ENCODE measurements at regions not wholly inside any gene's neighbourhood (a gene's known extent, or its start where the extent isn't known, plus 50 kb on each side); places are given as distances from the start of the nearest gene placed in this dataset.

GRCh38 chr12:124437617-124438436, 129.6 kb downstream of the NCOR2 start:
- intact Hi-C loops (cut with DNase I): no loop called here
- Histone ChIP-seq H3K36me3 (replicated peaks in 1 of 2; ENCODE audit: insufficient read depth in 1 of 2, low read depth in 2 of 2) (no peaks in the 10 kb centered on the region), H3K27ac (no peak overlapping the region), H3K27me3 (no peaks in the 10 kb centered on the region), H3K4me3 (no peak overlapping the region), H3K4me1 (no peaks in the 10 kb centered on the region), H3K9me3 (no peaks in the 10 kb centered on the region)
- WGBS, 2 donors: 80 to 83% methylated on average over 5 to 32 of the region's 36 CpGs
- DNase-seq: no peak
- no peak for TF ChIP-seq CTCF (IDR thresholded peaks at IDR 0.05)
- TF ChIP-seq POLR2A (IDR thresholded peaks at IDR 0.05): no peak
- no peak for ATAC-seq

GRCh38 chr12:124437121-124437520, 130.3 kb downstream of the NCOR2 start:
- H3K27ac ChIP-seq: no peak overlapping the region
- TF ChIP-seq POLR2A (IDR thresholded peaks at IDR 0.05): no peak
- TF ChIP-seq CTCF (IDR thresholded peaks at IDR 0.05): no peak

GRCh38 chr12:124436366-124436765, 131.0 kb downstream of the NCOR2 start:
- H3K4me3 ChIP-seq: no peak overlapping the region
- no peak overlapping the region for H3K27ac ChIP-seq
- ATAC-seq (no peak), DNase-seq (no peak)
- no peaks in the 10 kb centered on the region for H3K27me3 ChIP-seq
- TF ChIP-seq POLR2A (IDR thresholded peaks at IDR 0.05) (no peak), CTCF (IDR thresholded peaks at IDR 0.05) (no peak)
- WGBS, 2 donors: 85 to 88% methylated on average over 8 of the region's 8 CpGs
- H3K36me3 ChIP-seq (replicated peaks in 1 of 2; ENCODE audit: insufficient read depth in 1 of 2, low read depth in 2 of 2): no peaks in the 10 kb centered on the region
- intact Hi-C loops (cut with DNase I): no loop called here
- no peaks in the 10 kb centered on the region for H3K9me3 ChIP-seq
- H3K4me1 ChIP-seq: no peaks in the 10 kb centered on the region

More at GRCh38 chr12:124437121-124437520, 130.3 kb downstream of the NCOR2 start:
- no peak for ATAC-seq
- intact Hi-C loops (cut with DNase I): no loop called here
- H3K27me3 ChIP-seq: no peaks in the 10 kb centered on the region
- no peaks in the 10 kb centered on the region for H3K4me1 ChIP-seq
- H3K36me3 ChIP-seq (replicated peaks in 1 of 2; ENCODE audit: insufficient read depth in 1 of 2, low read depth in 2 of 2): no peaks in the 10 kb centered on the region
- no peak for DNase-seq
- H3K4me3 ChIP-seq: no peak overlapping the region
- no peaks in the 10 kb centered on the region for H3K9me3 ChIP-seq
- WGBS, 2 donors: 84 to 91% methylated on average over 7 of the region's 7 CpGs

GRCh38 chr12:124435806-124436345, 131.5 kb downstream of the NCOR2 start:
- Histone ChIP-seq H3K36me3 (replicated peaks in 1 of 2; ENCODE audit: insufficient read depth in 1 of 2, low read depth in 2 of 2) (no peaks in the 10 kb centered on the region), H3K4me3 (no peak overlapping the region), H3K4me1 (no peaks in the 10 kb centered on the region), H3K27me3 (no peaks in the 10 kb centered on the region), H3K27ac (no peak overlapping the region), H3K9me3 (no peaks in the 10 kb centered on the region)
- TF ChIP-seq POLR2A (IDR thresholded peaks at IDR 0.05): no peak
- no peak for TF ChIP-seq CTCF (IDR thresholded peaks at IDR 0.05)
- ATAC-seq: no peak
- 97% methylated on average over 14 to 15 of the region's 16 CpGs for WGBS, 2 donors
- DNase-seq: no peak
- intact Hi-C loops (cut with DNase I): no loop called here
